GM12878 (cell line): ENCODE measurements at regions not wholly inside any gene's neighbourhood (a gene's known extent, or its start where the extent isn't known, plus 50 kb on each side); places are given as distances from the start of the nearest gene placed in this dataset.

Experiments used
- ATAC-seq: fragments of 200-7000 bp; cut with Tn5 transposase; 3 replicates; pipeline ENCODE4 v1.9.1; 2020; ENCODE audit warnings: mild to moderate bottlenecking, moderate library complexity
- BruUV-seq: library from RNA; stranded (reverse); fragments of 400-500 nt; replicated peaks from 2 replicates; lab custom pipeline; 2021; lab: Mats Ljungman, UMichigan
- CTCF ChIA-PET: fragments of 300-600 bp; sonication (Branson Sonifier 250); formaldehyde crosslinking; extraction: SDS; loops from one replicate; lab custom pipeline; 2021; ENCODE audit warnings: inconsistent platforms; lab: Yijun Ruan, JAX
- POLR2A ChIA-PET: fragments of 350-600 bp; formaldehyde crosslinking; extraction: SDS; loops from one replicate; lab custom pipeline; 2021; ENCODE audit warnings: inconsistent platforms; lab: Charles Lee
- RAD21 ChIA-PET: fragments of 300-600 bp; sonication (Branson Sonifier 250); formaldehyde crosslinking; loops from one replicate; lab custom pipeline; 2023; ENCODE audit warnings: antibody characterized with exemption; ENCODE audit not compliant: unreplicated experiment; lab: Charles Lee
- SMC1A ChIA-PET: fragments of 300-600 bp; sonication (Branson Sonifier 250); formaldehyde crosslinking; loops from one replicate; lab custom pipeline; 2023; ENCODE audit not compliant: unreplicated experiment, uncharacterized antibody; lab: Charles Lee
- DNase-seq: peaks from one replicate; pipeline ENCODE4 v3.0.0-alpha.2; 2011; ENCODE audit warnings: low read depth, low spot score
- FAIRE-seq: peaks from 3 replicates; lab custom pipeline; 2011; peaks lifted over from hg19 to GRCh38; lab: Jason Lieb, UNC
- H2AFZ ChIP-seq: 2 replicates; pipeline ENCODE4 v1.6.0; 2011; ENCODE audit warnings: low read depth, low read length, control low read depth; ENCODE audit not compliant: control insufficient read depth
- H3K27ac ChIP-seq: 2 replicates; pipeline ENCODE4 v1.5.1; 2011; ENCODE audit warnings: control low read depth; ENCODE audit not compliant: control insufficient read depth, insufficient read depth
- H3K27me3 ChIP-seq, 2 experiments: replicated peaks in 1 of 2; 2 replicates each; pipeline versions ENCODE4 v1.6.0 to v1.6.1; 2011; ENCODE audit warnings: low read length in 1 of 2; ENCODE audit not compliant: control insufficient read depth in 2 of 2, insufficient read depth in 2 of 2
- H3K36me3 ChIP-seq, 2 experiments: 2 replicates each; pipeline ENCODE4 v1.5.1; 2011; ENCODE audit warnings: low read length in 1 of 2; ENCODE audit not compliant: control insufficient read depth in 2 of 2, insufficient read depth in 2 of 2
- H3K4me1 ChIP-seq: 2 replicates; pipeline ENCODE4 v1.6.1; 2011; ENCODE audit warnings: mild to moderate bottlenecking, low read length, moderate library complexity, mixed read lengths; ENCODE audit not compliant: control insufficient read depth, insufficient read depth
- H3K4me2 ChIP-seq: 2 replicates; pipeline ENCODE4 v1.6.0; 2011; ENCODE audit warnings: control low read depth; ENCODE audit not compliant: control insufficient read depth, insufficient read depth
- H3K4me3 ChIP-seq: fragments of 200-600 bp; sonication (generic); 2 replicates; pipeline ENCODE4 v1.5.1; 2016
- H3K79me2 ChIP-seq: 2 replicates; pipeline ENCODE4 v1.6.0; 2011; ENCODE audit warnings: low read length; ENCODE audit not compliant: control insufficient read depth, insufficient read depth
- H3K9ac ChIP-seq: 2 replicates; pipeline ENCODE4 v1.8.0; 2011; ENCODE audit warnings: low read length, control low read depth, mixed read lengths; ENCODE audit not compliant: control insufficient read depth, insufficient read depth
- H3K9me3 ChIP-seq: replicated peaks from 3 replicates; pipeline ENCODE4 v1.5.1; 2011; ENCODE audit warnings: mild to moderate bottlenecking, low read length; ENCODE audit not compliant: control insufficient read depth, insufficient read depth
- H4K20me1 ChIP-seq: 2 replicates; pipeline ENCODE4 v1.6.0; 2011; ENCODE audit not compliant: control insufficient read depth, insufficient read depth
- BHLHE40 ChIP-seq, 2 experiments: fragments of 450-650 bp in 1 of 2; IDR thresholded peaks; 2 replicates each; pipeline ENCODE4 v1.6.1; 2011 to 2017; ENCODE audit warnings: low read depth in 2 of 2, borderline replicate concordance in 1 of 2, improper control_type of control experiment in 1 of 2, low read length in 1 of 2, mild to moderate bottlenecking in 1 of 2
- CREM ChIP-seq: IDR thresholded peaks from 2 replicates; pipeline ENCODE4 v1.6.1; 2014; ENCODE audit warnings: antibody characterized with exemption, low read depth
- EP300 ChIP-seq, 2 experiments: fragments of 150-350 bp in 1 of 2; IDR thresholded peaks; 2 replicates each; pipeline ENCODE4 v1.6.1; 2011 to 2012; ENCODE audit warnings: low read depth in 2 of 2, low read length in 2 of 2, borderline replicate concordance in 1 of 2, improper control_type of control experiment in 1 of 2, inconsistent platforms in 1 of 2; ENCODE audit not compliant: control insufficient read depth in 1 of 2
- ETV6 ChIP-seq, 2 experiments: fragments of 450-650 bp in 1 of 2; IDR thresholded peaks in 1 of 2; conservative IDR thresholded peaks in 1 of 2; 2 replicates each; pipeline ENCODE4 v1.6.1; 2014; ENCODE audit warnings: antibody characterized with exemption in 1 of 2, borderline replicate concordance in 1 of 2, low read depth in 1 of 2, mild to moderate bottlenecking in 1 of 2, moderate library complexity in 1 of 2
- GATAD2B ChIP-seq: fragments of 450-650 bp; conservative IDR thresholded peaks from 2 replicates; pipeline ENCODE4 v1.6.1; 2017; ENCODE audit warnings: low read depth, mild to moderate bottlenecking, moderate library complexity
- IKZF2 ChIP-seq, 2 experiments: fragments of 450-650 bp; IDR thresholded peaks; 2 replicates each; pipeline ENCODE4 v1.6.1; 2017; ENCODE audit warnings: mild to moderate bottlenecking in 2 of 2, moderate library complexity in 2 of 2
- MEF2B ChIP-seq: fragments of 450-650 bp; IDR thresholded peaks from 2 replicates; pipeline ENCODE4 v1.6.1; 2018; ENCODE audit warnings: mild to moderate bottlenecking, moderate library complexity; ENCODE audit not compliant: partially characterized antibody, poor library complexity, severe bottlenecking
- MTA2 ChIP-seq: fragments of 450-650 bp; IDR thresholded peaks from 2 replicates; pipeline ENCODE4 v1.6.1; 2016; ENCODE audit warnings: low read depth, mild to moderate bottlenecking, moderate library complexity
- MYB ChIP-seq: fragments of 150-350 bp; IDR thresholded peaks from 2 replicates; pipeline ENCODE4 v1.6.1; 2014; ENCODE audit warnings: mild to moderate bottlenecking, low read depth, low read length, borderline replicate concordance
- MYC ChIP-seq: IDR thresholded peaks from 2 replicates; pipeline ENCODE4 v1.6.1; 2011; ENCODE audit warnings: mild to moderate bottlenecking, low read length, moderate library complexity, inconsistent platforms; ENCODE audit not compliant: insufficient read depth, insufficient replicate concordance, insufficient read length, severe bottlenecking
- RCOR1 ChIP-seq: conservative IDR thresholded peaks from 2 replicates; pipeline ENCODE4 v1.6.1; 2012; ENCODE audit warnings: low read depth, low read length, improper control_type of control experiment
- RELB ChIP-seq: fragments of 450-650 bp; IDR thresholded peaks from 2 replicates; pipeline ENCODE4 v1.6.1; 2017; ENCODE audit warnings: low read depth, mild to moderate bottlenecking, moderate library complexity
- RFX5 ChIP-seq: IDR thresholded peaks from 2 replicates; pipeline ENCODE4 v1.6.1; 2011; ENCODE audit warnings: low read depth, low read length, improper control_type of control experiment
- TCF12 ChIP-seq: IDR thresholded peaks from 2 replicates; pipeline ENCODE4 v1.6.1; 2011; ENCODE audit warnings: low read depth, mild to moderate bottlenecking, low read length
- WGBS: methylation state at CpG from one replicate; pipeline ENCODE4 v1.1.6; 2016; ENCODE audit warnings: low lambda C conversion rate; ENCODE audit not compliant: insufficient replicate concordance, insufficient coverage; ENCODE audit errors: missing lambda C conversion rate; 5-methylcytosine and 5-hydroxymethylcytosine counted together
- in situ Hi-C: fragments of 300-500 bp; cut with MboI; formaldehyde crosslinking; loops from 9 replicates; pipeline ENCODE4 v1.14.3; 2018; ENCODE audit warnings: mixed read lengths
- intact Hi-C: fragments of 100-400 bp; cut with micrococcal nuclease; formaldehyde crosslinking; loops from one replicate; pipeline ENCODE4 v1.14.2; 2022; ENCODE audit not compliant: unreplicated experiment
- TF ChIP-seq, protein P1 (sequence below): IDR thresholded peaks from 2 replicates; pipeline ENCODE4 v1.6.1; 2011; ENCODE audit warnings: borderline replicate concordance, low read depth, mild to moderate bottlenecking, moderate library complexity, mixed read lengths, low read length; ENCODE audit not compliant: insufficient read depth; ENCODE audit errors: extremely low read length

DNA sequence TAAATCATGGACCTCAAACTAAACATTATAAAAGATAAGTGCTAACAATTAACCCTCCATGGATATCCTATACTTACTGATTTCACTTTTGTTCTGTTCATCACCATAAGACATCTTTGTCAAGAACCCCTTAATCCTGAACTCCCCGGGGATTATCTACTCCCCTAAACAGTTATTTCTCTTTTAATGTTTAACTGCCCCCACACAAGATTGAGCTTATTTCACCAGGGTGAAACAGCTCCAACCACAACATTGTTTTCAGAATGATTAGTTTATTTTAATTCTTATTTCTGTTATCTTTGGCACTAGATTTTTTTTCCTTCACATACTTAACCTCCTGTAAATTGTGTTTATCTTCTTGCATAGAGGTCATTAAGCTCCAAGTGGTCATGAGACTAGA lies 103.2 kb upstream of the HCN1 start:
- no peaks in the 10 kb centered on the region for H3K27me3 ChIP-seq
- H3K36me3 ChIP-seq: no peaks in the 10 kb centered on the region; a peak in 1 of 4 replicates
- no peak overlapping the region for H3K4me3 ChIP-seq
- SMC1A ChIA-PET: interaction anchor here (1.1 kb wide), 1 partner anchor 14 kb away, joined by 3 read pairs; no protein-coding TSS in a partner anchor
- TF ChIP-seq IKZF2 (IDR thresholded peaks at IDR 0.05) (peak in 1 of 2 experiments; percentile 43; a peak in 2 of 4 replicates), MTA2 (peak; percentile 67), MEF2B (peak; percentile 85), MYC (no peak), EP300 (IDR thresholded peaks at IDR 0.05; ENCODE audit: borderline replicate concordance in 1 of 2, control insufficient read depth in 1 of 2, low read depth in 2 of 2, low read length in 2 of 2) (peak in 1 of 2 experiments; percentile 31; a peak in 1 of 4 replicates), MYB (no peak), RELB (0 out of 2 replicates have a peak, but pooled peaks have one; percentile 34), CREM (no peak), GATAD2B (no peak), TCF12 (no peak), RCOR1 (no peak), RFX5 (no peak), ETV6 (conservative IDR thresholded peaks at IDR 0.05 in 1 of 2, IDR thresholded peaks at IDR 0.05 in 1 of 2; ENCODE audit: borderline replicate concordance in 1 of 2, low read depth in 1 of 2) (no peak), BHLHE40 (IDR thresholded peaks at IDR 0.05; ENCODE audit: borderline replicate concordance in 1 of 2, low read depth in 2 of 2, low read length in 1 of 2) (no peak)
- TF ChIP-seq, protein P1, sequence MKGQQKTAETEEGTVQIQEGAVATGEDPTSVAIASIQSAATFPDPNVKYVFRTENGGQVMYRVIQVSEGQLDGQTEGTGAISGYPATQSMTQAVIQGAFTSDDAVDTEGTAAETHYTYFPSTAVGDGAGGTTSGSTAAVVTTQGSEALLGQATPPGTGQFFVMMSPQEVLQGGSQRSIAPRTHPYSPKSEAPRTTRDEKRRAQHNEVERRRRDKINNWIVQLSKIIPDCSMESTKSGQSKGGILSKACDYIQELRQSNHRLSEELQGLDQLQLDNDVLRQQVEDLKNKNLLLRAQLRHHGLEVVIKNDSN: no peak
- FAIRE-seq (no peak), DNase-seq (no peak), ATAC-seq (peak; percentile 58)
- CTCF ChIA-PET: no interaction called here
- no peaks in the 10 kb centered on the region for H3K4me1 ChIP-seq
- in situ Hi-C loops: loop anchor here (10.0 kb wide), 1 partner anchor 925 kb away; no protein-coding TSS in a partner anchor
- H3K27ac ChIP-seq: no peak overlapping the region
- H3K79me2 ChIP-seq: no peaks in the 10 kb centered on the region
- no peak overlapping the region for H3K4me2 ChIP-seq
- 6% methylated on average over 1 of the region's 1 CpG for WGBS
- RAD21 ChIA-PET: no interaction called here
- no TSS peak for BruUV-seq
- H4K20me1 ChIP-seq: no peaks in the 10 kb centered on the region
- POLR2A ChIA-PET: no interaction called here
- no peak overlapping the region for H2AFZ ChIP-seq
- H3K9ac ChIP-seq: no peak overlapping the region
- intact Hi-C loops: loop anchor here (10.0 kb wide), 2 partner anchors 865 to 925 kb away; no protein-coding TSS in a partner anchor
- H3K9me3 ChIP-seq: peaks cover 12% of the 10 kb centered on the region
